GM12874 (cell line): ENCODE measurements at regions not wholly inside any gene's neighbourhood (a gene's known extent, or its start where the extent isn't known, plus 50 kb on each side); places are given as distances from the start of the nearest gene placed in this dataset.

Source experiments
- CTCF ChIP-seq: IDR thresholded peaks from 2 replicates; pipeline ENCODE4 v1.5.1; 2011; ENCODE audit warnings: low read depth, mild to moderate bottlenecking, control low read depth, low read length, moderate library complexity; ENCODE audit not compliant: insufficient read depth

- TF ChIP-seq CTCF = no peak
Measured at GRCh38 chr2:120870467-120870788, 134.8 kb downstream of the GLI2 start.

DNA sequence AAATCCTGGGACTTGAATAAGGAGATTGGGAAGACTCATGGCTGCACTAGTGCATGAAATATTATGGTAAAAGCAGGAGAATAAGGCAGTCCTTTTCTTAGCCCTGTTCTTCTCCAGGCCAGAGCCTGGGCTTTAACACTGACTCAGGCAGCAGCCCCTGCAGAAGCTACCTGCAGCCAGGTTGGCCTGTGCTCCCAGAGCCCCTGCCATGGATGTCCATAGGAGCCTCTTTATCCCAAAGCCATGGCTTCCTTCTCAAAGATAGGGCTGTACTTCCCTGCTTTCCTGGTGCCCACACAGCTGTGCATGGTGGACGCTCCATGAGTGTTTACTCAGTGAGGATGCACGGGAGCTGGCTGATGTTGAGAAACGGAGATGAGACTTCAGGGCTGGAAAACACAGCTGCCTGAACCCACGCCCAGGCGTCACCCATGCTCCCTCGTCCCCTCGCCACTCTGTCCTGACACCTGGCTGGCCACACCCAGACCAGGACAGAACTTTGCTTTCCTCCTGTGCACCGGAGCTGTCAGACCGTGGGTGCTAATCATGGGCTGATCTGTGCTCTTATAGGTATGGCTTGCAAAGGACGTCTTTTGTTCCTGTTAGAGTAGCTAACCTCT lies 135.5 kb downstream of the GLI2 start:
- no peak for TF ChIP-seq CTCF

DNA sequence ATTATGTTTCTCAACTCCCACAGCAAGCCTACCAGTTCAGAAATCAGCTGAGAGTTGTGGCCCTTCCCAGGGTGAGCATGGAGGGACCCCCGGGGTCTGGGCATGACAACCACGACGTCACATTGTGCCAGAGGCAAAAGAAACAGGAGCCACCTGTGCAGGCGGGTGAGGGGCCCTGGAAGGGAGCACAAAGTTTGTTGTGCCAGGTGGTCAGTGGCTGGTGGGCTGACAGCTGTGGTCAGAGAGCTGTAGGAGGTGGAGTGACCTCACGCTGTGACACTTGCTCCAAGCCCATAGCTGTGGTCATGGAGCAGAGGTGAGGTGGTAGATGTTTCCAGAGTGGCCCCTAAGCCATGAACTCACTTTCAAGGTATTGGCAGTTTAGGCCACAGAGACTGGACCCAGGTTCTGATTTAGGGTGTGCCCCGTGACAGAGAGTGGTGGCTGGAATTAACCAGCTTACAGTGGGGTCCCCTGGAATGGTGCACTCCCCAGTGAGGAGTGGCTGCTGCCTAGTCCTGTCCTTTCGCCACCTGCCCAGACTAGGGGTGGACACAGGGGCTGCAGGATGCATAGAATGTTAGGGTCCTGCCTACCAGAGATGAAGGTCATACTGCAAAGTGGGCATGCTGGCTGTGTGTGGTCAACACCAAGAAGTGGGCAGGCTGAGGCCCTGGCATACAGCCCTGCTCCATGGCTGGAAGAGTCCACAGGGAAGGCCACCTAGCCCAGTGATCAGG lies 136.4 kb downstream of the GLI2 start:
- no peak for TF ChIP-seq CTCF

GRCh38 chr2:120873958-120874887 lies 138.6 kb downstream of the GLI2 start:
- TF ChIP-seq CTCF = no peak

DNA sequence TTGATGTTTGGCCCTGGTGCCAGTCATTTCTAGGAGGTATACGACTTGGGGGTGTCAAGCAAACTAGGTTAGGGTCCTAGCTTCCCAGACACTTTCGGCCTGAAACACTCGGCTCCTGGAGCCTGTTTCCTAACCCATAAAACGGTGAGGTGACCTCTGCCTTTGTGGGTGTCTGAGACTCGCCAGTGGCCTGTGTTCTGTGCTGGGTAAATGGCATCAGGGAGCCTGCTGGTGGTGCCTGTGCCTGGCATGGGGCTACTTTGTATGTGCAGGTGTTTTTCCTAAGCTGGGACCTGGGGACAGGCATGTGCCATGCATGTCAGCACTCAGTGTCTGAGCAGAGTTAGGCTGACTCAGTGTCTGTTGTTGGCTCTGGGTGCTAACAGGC lies 139.2 kb downstream of the GLI2 start:
- no peak for TF ChIP-seq CTCF

DNA sequence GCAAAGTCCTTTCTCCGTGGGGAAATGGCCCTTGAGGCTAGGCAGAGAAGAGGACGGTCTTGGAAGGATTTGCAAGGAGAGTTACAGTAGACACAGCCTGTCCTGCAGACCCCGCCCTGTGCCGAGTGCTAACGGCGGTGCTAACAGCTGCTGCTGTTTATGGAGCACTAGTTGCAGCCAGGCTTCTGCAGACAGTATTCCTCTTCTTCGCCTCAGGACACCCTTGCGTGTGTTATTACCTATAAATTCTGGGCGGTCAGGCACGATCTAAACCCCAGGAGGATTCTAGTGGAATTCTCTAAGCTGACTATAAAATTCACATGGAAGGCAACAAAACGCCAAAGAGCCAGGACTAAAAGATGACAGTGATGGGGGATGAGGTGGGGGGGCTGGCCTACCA lies 139.8 kb downstream of the GLI2 start:
- TF ChIP-seq CTCF = no peak
